GM18517 (cell line): ENCODE measurements at regions not wholly inside any gene's neighbourhood (a gene's known extent, or its start where the extent isn't known, plus 50 kb on each side); places are given as distances from the start of the nearest gene placed in this dataset.
"Not testable (repeated sequence)": the region's sequence is repeated elsewhere in the genome, so short reads cannot be mapped to it uniquely, and the experiment has no call there.

Source experiments
- ATAC-seq: cut with Tn5 transposase; IDR thresholded peaks from one replicate; pipeline ENCODE4 v1.9.1; 2021; ENCODE audit warnings: mild to moderate bottlenecking, moderate library complexity; ENCODE audit not compliant: unreplicated experiment

GRCh38 chr7:131653418-131654248, 97.2 kb upstream of the PODXL start:
- ATAC-seq = no peak

- ATAC-seq = no peak
These were observed 96.5 kb upstream of the PODXL start for GRCh38 chr7:131652934-131653333.

GRCh38 chr7:131652194-131652593, 95.8 kb upstream of the PODXL start:
- ATAC-seq = no peak

- no peak for ATAC-seq
These were observed 93.5 kb upstream of the PODXL start for GRCh38 chr7:131649879-131650278.

- ATAC-seq = no peak
These were observed 92.6 kb upstream of the PODXL start for GRCh38 chr7:131649003-131649541.

- ATAC-seq = no peak
These were observed 92.1 kb upstream of the PODXL start for GRCh38 chr7:131648491-131648890.

- ATAC-seq = no peak
These were observed 89.8 kb upstream of the PODXL start for GRCh38 chr7:131646203-131646602.

GRCh38 chr7:131642429-131642828, 86.0 kb upstream of the PODXL start:
- no peak for ATAC-seq

- ATAC-seq = no peak
These were observed 84.3 kb upstream of the PODXL start for GRCh38 chr7:131640686-131641085.

DNA sequence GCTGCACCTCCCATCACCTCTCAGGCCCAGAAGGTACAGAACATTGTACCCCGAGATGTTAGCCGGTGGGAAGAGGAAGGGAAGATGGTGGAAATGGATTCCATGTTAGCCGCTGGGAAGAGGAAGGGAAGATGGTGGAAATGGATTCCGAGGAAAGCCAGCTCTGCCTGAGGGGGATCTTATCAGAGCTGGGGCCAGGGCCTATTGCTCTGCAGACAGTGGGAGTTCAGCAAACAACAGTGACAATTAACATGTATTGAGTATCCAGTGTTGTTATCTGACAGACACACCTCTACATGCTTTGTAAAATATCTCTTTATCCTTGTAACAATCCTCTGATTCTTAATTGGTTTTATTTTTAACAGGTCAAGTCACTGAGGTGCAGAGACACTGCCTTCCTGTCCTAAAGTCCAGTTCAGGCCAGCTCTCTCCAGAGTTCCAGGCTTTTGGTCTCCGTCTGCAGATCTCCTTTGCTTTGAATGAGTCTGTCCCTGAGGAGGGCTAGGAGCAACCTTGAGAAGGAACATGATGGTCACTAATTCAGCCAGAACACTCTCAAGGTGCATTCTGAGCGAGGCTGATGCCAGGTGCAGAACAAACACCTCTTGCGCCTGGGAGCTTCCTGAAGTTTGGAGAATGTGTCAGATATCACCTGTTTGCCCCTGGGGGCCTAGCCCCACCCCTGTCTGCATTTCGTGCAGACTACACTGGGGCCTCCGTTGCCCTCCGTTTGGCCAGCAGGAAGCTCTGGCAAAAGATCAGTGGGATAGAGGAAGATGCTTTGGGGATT, 82.4 kb upstream of the PODXL start:
- ATAC-seq = no peak

DNA sequence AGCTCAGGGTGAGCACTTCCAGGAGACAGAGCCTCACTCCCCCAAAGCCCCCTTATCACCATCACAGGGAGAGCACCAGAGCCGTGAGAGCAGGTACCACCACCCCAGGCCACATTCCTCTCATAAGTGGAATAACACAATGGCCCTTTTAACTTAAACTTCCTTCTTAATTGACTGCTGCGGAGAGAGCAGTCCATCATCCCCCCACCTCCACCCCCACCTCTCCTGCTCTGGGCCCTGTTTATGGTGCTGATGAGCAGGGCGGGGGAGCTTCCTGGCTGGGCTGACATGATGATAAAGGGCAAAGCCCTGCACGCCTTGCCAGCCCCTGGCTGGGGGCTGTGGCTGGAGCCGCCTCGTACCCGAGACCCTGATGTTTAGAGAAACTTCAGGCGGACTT, 81.4 kb upstream of the PODXL start:
- ATAC-seq = no peak

GRCh38 chr7:131636092-131636491, 79.7 kb upstream of the PODXL start:
- no peak for ATAC-seq

DNA sequence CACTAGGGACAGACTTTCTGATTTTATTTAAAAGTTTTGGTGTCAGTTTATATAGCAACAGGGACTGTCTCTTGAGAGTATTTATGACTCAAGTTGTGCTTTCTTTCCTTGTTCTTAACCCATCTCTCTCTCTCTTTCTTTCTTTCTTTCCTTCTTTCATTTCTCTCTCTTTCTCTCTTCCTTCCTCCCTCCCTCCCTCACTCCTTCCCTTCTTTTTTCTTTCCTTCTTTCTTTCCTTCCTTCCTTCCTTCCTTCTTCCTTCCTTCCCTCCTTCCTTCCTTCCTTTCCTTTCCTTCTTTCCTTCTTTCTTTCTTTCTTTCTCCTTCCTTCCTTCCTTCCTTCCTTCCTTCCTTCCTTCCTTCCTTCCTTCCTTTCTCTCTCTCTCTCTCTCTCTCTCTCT, 77.8 kb upstream of the PODXL start:
- not testable (repeated sequence) for ATAC-seq

DNA sequence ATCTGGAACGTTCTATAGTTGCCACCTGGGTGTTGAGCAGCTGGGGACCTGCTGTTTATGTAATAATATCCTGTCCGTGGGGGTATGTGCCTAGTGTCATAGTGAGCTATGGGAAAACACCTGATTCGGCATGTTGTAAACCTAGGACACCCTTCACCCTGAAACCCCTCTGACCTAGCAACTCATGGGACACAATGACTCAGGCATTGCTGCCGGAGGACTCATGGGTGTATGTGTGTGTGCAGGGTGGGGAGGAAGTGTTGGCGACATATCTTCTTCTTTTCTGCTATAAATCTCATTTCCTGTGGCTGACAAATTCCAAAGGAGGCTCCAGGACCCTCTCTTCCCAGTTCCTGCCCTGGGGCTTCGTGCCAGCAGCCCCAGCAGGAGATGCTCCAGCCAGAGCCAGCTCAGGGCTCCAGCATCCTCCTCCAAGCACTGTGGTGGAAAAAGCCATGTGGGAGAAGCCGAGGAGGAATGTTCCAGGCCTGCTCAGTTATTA, 77.0 kb upstream of the PODXL start:
- no peak for ATAC-seq

DNA sequence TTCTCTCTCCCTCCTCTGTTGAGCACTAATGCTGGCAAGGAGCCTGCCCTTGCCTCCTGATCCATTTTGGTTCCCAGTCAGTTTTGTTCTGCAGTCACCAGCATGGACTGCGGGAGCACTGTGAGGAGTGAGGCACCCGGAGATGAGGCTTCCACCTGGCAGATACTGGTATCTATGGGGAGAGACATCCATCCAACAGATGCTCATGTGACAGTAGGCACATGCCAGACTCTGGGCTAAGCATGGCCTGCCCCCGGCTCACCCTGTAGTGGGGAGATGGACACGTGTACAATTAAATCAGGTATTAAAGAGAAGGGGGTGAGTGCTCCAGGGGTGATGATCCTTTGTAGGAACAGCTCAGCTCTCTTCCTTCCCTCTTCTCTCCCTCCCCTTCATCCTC, 74.0 kb upstream of the PODXL start:
- no peak for ATAC-seq

GRCh38 chr7:131629217-131629882, 72.9 kb upstream of the PODXL start:
- no peak for ATAC-seq

DNA sequence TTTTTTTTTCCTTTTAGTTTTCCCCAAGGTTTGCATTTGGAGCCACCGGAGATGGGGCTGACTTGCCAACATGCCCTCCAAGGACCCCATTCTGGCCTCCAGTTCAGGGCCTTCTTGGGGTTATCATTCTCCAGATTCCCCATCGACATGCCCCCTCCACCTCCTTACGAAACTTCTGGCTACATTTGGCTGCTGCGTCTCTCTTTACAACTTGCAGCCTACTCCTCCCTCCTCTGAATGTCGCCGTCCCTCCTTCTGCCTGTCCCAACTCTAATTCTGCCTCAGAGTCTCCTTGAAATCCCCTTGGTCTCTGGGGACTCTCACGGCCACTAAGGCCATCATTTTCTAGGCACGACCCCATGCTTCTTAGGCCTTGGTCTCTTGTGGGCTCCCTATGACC, 72.2 kb upstream of the PODXL start:
- no peak for ATAC-seq

DNA sequence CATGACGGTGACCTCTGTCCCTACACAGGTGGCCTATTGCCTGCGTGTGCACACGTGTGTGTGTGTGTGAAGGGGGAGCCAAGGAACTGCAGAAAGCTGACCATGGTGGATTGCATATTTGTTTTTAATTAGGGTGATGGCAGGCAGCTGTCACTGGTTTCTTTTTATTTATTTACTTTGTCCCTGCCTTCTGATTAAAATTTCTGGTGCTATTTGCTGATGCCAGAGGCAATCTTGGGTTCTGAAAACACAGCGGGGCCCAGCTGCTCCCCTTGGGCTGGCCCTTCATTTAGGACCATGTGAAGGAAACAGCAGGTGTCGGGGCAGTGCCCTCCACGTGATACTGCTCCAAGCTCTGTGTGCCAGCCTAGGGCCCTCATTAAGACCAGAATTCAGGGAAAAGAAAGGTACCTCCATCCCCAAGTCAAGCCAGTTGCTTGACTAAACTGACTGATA, 71.3 kb upstream of the PODXL start:
- ATAC-seq = no peak

DNA sequence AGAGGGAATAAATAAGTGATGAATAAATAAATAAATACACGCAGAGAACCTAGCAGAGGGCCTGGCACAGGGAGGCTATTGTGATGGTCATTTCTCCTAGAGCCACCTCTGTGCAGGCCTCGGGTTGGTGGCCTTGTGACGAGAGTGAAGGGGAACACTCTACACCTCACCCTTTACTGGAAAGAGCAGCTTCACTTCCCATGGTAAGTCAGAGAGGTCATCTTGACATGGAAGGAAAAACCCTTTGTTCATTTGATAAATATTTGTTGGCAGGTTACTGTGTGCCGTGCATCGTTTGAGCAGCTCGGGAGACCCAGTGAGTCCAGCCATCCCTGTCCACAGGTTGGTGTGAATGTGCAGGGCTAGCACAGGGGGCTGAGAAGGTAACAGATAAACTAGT, 70.2 kb upstream of the PODXL start:
- no peak for ATAC-seq

GRCh38 chr7:131625817-131626372, 69.5 kb upstream of the PODXL start:
- no peak for ATAC-seq

GRCh38 chr7:131625345-131625744, 68.9 kb upstream of the PODXL start:
- ATAC-seq = not testable (repeated sequence)
